IPS-18a (cell line): ENCODE measurements at regions not wholly inside any gene's neighbourhood (a gene's known extent, or its start where the extent isn't known, plus 50 kb on each side); places are given as distances from the start of the nearest gene placed in this dataset.

Source experiments
- H3K27ac ChIP-seq: one replicate; pipeline ENCODE4 v1.5.1; 2013; ENCODE audit warnings: low read length
- H3K27me3 ChIP-seq: one replicate; pipeline ENCODE4 v1.6.1; 2013; ENCODE audit warnings: mild to moderate bottlenecking, low read length; ENCODE audit not compliant: control insufficient read depth, insufficient read depth
- H3K36me3 ChIP-seq: one replicate; pipeline ENCODE4 v1.6.1; 2013; ENCODE audit warnings: low read depth, low read length; ENCODE audit not compliant: control insufficient read depth
- H3K4me1 ChIP-seq: one replicate; pipeline ENCODE4 v1.6.1; 2013; ENCODE audit warnings: low read depth, low read length; ENCODE audit not compliant: control insufficient read depth
- H3K4me3 ChIP-seq: one replicate; pipeline ENCODE4 v1.5.1; 2013; ENCODE audit warnings: low read length
- H3K9ac ChIP-seq: one replicate; pipeline ENCODE4 v1.6.1; 2013; ENCODE audit warnings: mild to moderate bottlenecking, low read length, moderate library complexity
- H3K9me3 ChIP-seq: one replicate; pipeline ENCODE4 v1.6.1; 2013; ENCODE audit warnings: low read depth, low read length; ENCODE audit not compliant: control insufficient read depth

- Histone ChIP-seq H3K36me3 (no peaks in the 10 kb centered on the region), H3K27ac (peak overlapping the region; percentile 21), H3K9me3 (no peaks in the 10 kb centered on the region), H3K27me3 (no peaks in the 10 kb centered on the region), H3K4me1 (peaks cover 18% of the 10 kb centered on the region), H3K4me3 (no peak overlapping the region), H3K9ac (no peak overlapping the region)
These were observed 55.4 kb upstream of the TLR3 start for GRCh38 chr4:186013419-186014186.

DNA sequence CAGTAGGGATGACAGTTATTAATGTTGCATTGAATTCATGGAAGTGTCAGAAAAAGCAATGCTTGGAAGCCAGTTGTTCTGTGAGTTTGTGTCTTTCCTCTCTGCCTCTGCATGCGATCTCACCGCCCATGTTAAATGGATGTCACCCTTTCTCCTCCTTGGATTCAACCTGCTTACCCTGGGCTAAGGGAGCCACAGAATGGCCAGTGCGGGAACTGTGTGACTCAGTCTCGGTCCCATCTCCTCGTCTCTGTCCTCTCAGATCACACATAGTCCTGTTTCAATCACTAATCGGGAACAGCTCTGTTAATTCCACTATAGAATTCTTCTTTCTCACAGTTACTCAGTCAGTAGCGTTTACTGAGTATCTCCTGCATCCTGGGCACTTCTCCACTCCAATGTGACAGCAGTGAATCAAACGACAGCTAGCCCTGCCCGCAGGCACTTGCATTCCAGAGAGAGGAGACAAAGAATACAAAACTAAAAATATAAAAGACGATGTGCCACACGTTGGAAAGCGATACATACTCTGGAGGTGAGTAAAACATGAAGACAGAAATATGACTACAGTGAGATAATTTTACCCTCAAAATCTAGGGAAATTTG lies 53.6 kb upstream of the TLR3 start:
- no peaks in the 10 kb centered on the region for H3K9me3 ChIP-seq
- H3K27me3 ChIP-seq = no peaks in the 10 kb centered on the region
- no peak overlapping the region for H3K27ac ChIP-seq
- no peak overlapping the region for H3K9ac ChIP-seq
- H3K4me3 ChIP-seq = no peak overlapping the region
- peaks cover 18% of the 10 kb centered on the region for H3K4me1 ChIP-seq
- H3K36me3 ChIP-seq = no peaks in the 10 kb centered on the region

GRCh38 chr4:186016796-186017195 lies 52.2 kb upstream of the TLR3 start:
- no peaks in the 10 kb centered on the region for H3K9me3 ChIP-seq
- no peak overlapping the region for H3K4me3 ChIP-seq
- no peaks in the 10 kb centered on the region for H3K27me3 ChIP-seq
- H3K4me1 ChIP-seq = peaks cover 18% of the 10 kb centered on the region
- no peak overlapping the region for H3K9ac ChIP-seq
- no peaks in the 10 kb centered on the region for H3K36me3 ChIP-seq
- H3K27ac ChIP-seq = no peak overlapping the region

- Histone ChIP-seq H3K27ac (no peak overlapping the region), H3K9ac (no peak overlapping the region), H3K9me3 (no peaks in the 10 kb centered on the region), H3K36me3 (no peaks in the 10 kb centered on the region), H3K4me1 (peaks cover 18% of the 10 kb centered on the region), H3K4me3 (no peak overlapping the region), H3K27me3 (no peaks in the 10 kb centered on the region)
These were observed 51.2 kb upstream of the TLR3 start for GRCh38 chr4:186017801-186018200.

DNA sequence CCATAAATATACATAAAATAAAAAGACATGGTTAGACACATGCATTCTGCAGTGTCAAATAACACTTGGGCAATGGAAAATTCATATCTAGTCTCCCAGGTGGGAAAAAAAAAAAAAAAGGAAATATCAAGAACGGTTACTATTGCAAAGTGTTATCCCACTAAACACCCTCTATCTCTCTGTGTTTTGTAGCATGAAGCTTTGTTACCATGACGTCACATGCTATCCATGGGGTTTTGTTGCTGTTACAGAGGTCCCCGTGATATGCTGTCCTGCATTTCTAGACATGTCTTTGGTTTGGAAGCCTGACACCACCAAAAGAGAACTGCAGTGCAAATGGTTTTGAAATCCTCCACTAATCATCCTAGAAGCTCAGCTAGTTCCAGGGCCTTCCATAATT lies 50.7 kb upstream of the TLR3 start:
- H3K36me3 ChIP-seq = no peaks in the 10 kb centered on the region
- H3K27ac ChIP-seq = no peak overlapping the region
- H3K27me3 ChIP-seq = no peaks in the 10 kb centered on the region
- no peak overlapping the region for H3K9ac ChIP-seq
- no peak overlapping the region for H3K4me3 ChIP-seq
- no peaks in the 10 kb centered on the region for H3K9me3 ChIP-seq
- peaks cover 18% of the 10 kb centered on the region for H3K4me1 ChIP-seq

DNA sequence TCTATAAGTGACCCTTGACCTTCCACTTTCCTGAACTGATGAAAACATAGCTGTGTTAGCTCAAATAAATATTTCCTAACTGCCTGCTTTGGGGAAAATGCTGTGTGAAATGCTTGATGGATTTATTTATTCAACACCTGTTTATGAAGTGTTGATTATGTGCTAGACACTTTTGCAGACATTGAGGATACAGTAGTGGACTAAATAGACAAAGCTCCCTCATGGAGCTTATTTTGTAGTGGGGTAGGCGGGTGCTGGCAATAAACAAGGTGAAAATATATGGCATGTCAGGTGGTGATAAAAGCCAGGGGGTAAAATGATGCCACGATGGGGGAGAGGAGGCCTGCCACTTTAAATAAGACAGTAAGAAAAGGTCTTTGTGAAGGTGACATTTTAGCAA lies 50.2 kb upstream of the TLR3 start:
- no peaks in the 10 kb centered on the region for H3K27me3 ChIP-seq
- H3K9ac ChIP-seq = no peak overlapping the region
- no peaks in the 10 kb centered on the region for H3K9me3 ChIP-seq
- H3K4me3 ChIP-seq = no peak overlapping the region
- H3K27ac ChIP-seq = no peak overlapping the region
- no peaks in the 10 kb centered on the region for H3K36me3 ChIP-seq
- H3K4me1 ChIP-seq = peaks cover 13% of the 10 kb centered on the region
